Transverse colon (tissue), 4 donors: ENCODE measurements at regions not wholly inside any gene's neighbourhood (a gene's known extent, or its start where the extent isn't known, plus 50 kb on each side); places are given as distances from the start of the nearest gene placed in this dataset.

ENCODE experiments used
- DNase-seq: peaks from one replicate; pipeline ENCODE4 v3.0.0-alpha.2; 2019
- H3K27ac ChIP-seq, 4 donors: fragments of 200-600 bp; sonication (generic); 2 replicates each; pipeline ENCODE4 v1.5.1; 2016 to 2018; ENCODE audit warnings: inconsistent platforms in 4 of 4
- H3K27me3 ChIP-seq: fragments of 200-600 bp; sonication (generic); 2 replicates; pipeline ENCODE4 v1.5.1; 2017; ENCODE audit warnings: inconsistent platforms
- H3K36me3 ChIP-seq, 4 donors: fragments of 200-600 bp; sonication (generic); 2 replicates each; pipeline ENCODE4 v1.5.1; 2017 to 2019; ENCODE audit warnings: inconsistent platforms in 4 of 4
- H3K4me1 ChIP-seq, 4 donors: fragments of 200-600 bp; sonication (generic); 2 replicates each; pipeline ENCODE4 v1.5.1; 2017 to 2020; ENCODE audit warnings: inconsistent platforms in 4 of 4
- H3K4me3 ChIP-seq, 4 donors: fragments of 200-600 bp; sonication (generic); 1 replicate in 1 of 4; 2 replicates in 3 of 4; pipeline versions ENCODE4 v1.5.1 to v1.6.1; 2017 to 2019; ENCODE audit warnings: inconsistent platforms in 4 of 4
- H3K9me3 ChIP-seq, 2 donors: fragments of 200-600 bp; sonication (generic); 2 replicates each; pipeline ENCODE4 v1.5.1; 2017 to 2019; ENCODE audit warnings: inconsistent platforms in 2 of 2
- EP300 ChIP-seq: sonication (generic); formaldehyde crosslinking; IDR thresholded peaks from one replicate; pipeline ENCODE4 v1.6.1; 2017; ENCODE audit warnings: antibody characterized with exemption, low read depth
- POLR2A ChIP-seq: fragments of 450-650 bp; IDR thresholded peaks from one replicate; pipeline ENCODE4 v1.6.1; 2016; ENCODE audit warnings: antibody characterized with exemption, mild to moderate bottlenecking, moderate library complexity
- POLR2AphosphoS5 ChIP-seq, 3 donors: sonication (generic); formaldehyde crosslinking; IDR thresholded peaks; one replicate each; pipeline ENCODE4 v1.6.1; 2016; ENCODE audit warnings: antibody characterized with exemption in 3 of 3
- WGBS, 2 donors: methylation state at CpG; one replicate each; pipeline ENCODE4 v1.1.5; 2018; ENCODE audit warnings: low coverage in 1 of 2; 5-methylcytosine and 5-hydroxymethylcytosine counted together
- in situ Hi-C, 4 donors: fragments of 200-750 bp; cut with MboI; loops; one replicate each; pipeline versions ENCODE4 v1.15.0 to v1.15.1; 2017; ENCODE audit warnings: low sequenced_read_pairs in 3 of 4, low pct_ligation_motif_present in 1 of 4, low pct_unique_long_range_greater_than_20kb in 1 of 4
- intact Hi-C: fragments of 100-400 bp; cut with DNase I; formaldehyde crosslinking; loops from one replicate; pipeline ENCODE4 v1.15.1; 2023; ENCODE audit warnings: low total_unique reads
- TF ChIP-seq, protein P1 (sequence below), 5 experiments: fragments of 200-600 bp in 3 of 5; fragments of 450-650 bp in 2 of 5; sonication (generic) in 3 of 5; IDR thresholded peaks; 1 replicate in 2 of 5; 2 replicates in 3 of 5; pipeline ENCODE4 v1.5.1; 2016 to 2017; ENCODE audit warnings: antibody characterized with exemption in 5 of 5, inconsistent platforms in 3 of 5, mild to moderate bottlenecking in 2 of 5, moderate library complexity in 1 of 5

DNA sequence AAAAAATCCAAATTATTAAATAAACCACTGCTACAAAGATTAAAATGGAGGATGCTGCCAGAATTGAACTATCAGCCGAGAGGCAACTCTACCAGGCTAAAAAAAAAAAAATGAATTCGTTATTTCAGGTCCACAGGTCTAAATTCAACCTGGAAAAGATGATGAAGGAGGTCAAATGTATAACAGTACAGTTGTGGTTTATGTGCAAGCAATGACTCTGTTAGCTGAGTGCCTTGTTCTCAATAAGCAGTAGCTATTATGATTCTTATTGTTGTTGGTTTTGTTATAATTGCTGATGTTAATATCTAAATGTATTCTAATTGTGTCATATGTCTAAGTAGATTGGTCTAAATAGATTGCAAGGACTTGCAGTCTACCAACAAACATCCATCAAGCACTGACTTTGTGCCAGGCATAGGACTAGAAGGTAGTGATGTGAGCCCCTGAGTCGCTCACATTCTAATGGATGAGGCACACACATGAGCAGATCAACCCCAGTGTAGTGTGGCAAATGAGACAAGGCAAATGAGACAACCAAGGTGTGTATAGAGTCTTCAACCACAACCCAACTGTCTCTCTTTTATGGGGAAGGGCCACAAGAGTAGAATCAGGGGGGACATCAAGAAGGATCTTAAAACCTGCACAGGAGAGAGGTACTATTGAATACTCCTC is 77.0 kb upstream of the PLEKHG7 start:
- no peak overlapping the region for H3K4me3 ChIP-seq
- no peaks in the 10 kb centered on the region for H3K36me3 ChIP-seq
- TF ChIP-seq POLR2AphosphoS5 (IDR thresholded peaks at IDR 0.05) = no peak
- TF ChIP-seq, protein P1, sequence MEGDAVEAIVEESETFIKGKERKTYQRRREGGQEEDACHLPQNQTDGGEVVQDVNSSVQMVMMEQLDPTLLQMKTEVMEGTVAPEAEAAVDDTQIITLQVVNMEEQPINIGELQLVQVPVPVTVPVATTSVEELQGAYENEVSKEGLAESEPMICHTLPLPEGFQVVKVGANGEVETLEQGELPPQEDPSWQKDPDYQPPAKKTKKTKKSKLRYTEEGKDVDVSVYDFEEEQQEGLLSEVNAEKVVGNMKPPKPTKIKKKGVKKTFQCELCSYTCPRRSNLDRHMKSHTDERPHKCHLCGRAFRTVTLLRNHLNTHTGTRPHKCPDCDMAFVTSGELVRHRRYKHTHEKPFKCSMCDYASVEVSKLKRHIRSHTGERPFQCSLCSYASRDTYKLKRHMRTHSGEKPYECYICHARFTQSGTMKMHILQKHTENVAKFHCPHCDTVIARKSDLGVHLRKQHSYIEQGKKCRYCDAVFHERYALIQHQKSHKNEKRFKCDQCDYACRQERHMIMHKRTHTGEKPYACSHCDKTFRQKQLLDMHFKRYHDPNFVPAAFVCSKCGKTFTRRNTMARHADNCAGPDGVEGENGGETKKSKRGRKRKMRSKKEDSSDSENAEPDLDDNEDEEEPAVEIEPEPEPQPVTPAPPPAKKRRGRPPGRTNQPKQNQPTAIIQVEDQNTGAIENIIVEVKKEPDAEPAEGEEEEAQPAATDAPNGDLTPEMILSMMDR (IDR thresholded peaks at IDR 0.05) = no peak
- TF ChIP-seq POLR2A = no peak
- TF ChIP-seq EP300 = no peak
- no peak for DNase-seq
- in situ Hi-C loops = loop anchor here in 1 of 4 donors (25.0 kb wide), 2 partner anchors 1263 to 1663 kb away; partner anchors contain the start of gene CCER1
- no peak overlapping the region for H3K27ac ChIP-seq
- no peaks in the 10 kb centered on the region for H3K4me1 ChIP-seq
- intact Hi-C loops = no loop called here
- 86 to 88% methylated on average over 2 to 3 of the region's 3 CpGs for WGBS, 2 donors
- no peaks in the 10 kb centered on the region for H3K27me3 ChIP-seq
- no peaks in the 10 kb centered on the region for H3K9me3 ChIP-seq

DNA sequence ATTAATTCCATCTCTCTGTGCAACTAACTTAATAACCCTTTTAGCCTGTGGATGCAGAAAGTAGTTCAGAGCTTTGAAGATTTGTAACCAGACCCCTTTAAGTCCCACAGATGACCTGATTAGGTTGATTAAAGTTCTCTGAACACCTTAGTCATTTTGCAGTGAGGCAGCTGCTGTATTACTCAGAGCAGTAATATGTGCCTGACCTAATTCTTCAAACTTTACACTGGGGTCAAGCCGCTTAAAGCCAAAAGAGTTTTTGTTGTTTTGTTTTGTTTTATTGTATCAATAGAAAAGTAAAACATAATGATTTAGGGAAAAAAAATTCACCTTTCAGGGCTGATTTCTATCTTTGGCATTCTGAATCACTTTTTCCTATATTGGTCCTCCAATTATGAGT is 78.6 kb upstream of the PLEKHG7 start:
- Histone ChIP-seq H3K27me3 (no peaks in the 10 kb centered on the region), H3K4me3 (no peak overlapping the region), H3K36me3 (no peaks in the 10 kb centered on the region), H3K27ac (no peak overlapping the region), H3K4me1 (no peaks in the 10 kb centered on the region), H3K9me3 (no peaks in the 10 kb centered on the region)
- in situ Hi-C loops = no loop called here
- intact Hi-C loops = no loop called here
- TF ChIP-seq POLR2A = no peak
- TF ChIP-seq, protein P1 (IDR thresholded peaks at IDR 0.05) = no peak
- no peak for TF ChIP-seq POLR2AphosphoS5 (IDR thresholded peaks at IDR 0.05)
- no peak for TF ChIP-seq EP300
- no peak for DNase-seq
- WGBS, 2 donors = 89 to 91% methylated on average over 1 of the region's 1 CpG

DNA sequence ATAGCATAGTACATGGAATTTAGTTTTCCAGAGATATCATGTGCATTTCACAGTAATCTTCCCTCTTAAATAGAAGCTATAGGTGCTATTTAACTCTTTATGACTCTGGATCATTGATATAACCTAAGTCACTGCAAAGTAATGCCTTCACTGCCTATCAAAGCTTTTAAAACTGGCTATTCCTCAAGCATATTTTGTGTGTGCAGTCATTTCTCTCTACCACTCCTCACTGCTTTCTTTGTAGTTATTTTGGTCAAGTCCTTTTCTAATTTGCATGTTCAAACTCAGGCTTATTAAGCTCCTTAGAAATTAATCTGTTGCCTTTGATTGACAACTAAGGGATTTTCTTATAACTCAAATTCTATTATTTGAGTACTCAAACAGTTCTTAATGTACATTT is 79.4 kb upstream of the PLEKHG7 start:
- Histone ChIP-seq H3K4me1 (no peaks in the 10 kb centered on the region), H3K4me3 (no peak overlapping the region), H3K9me3 (no peaks in the 10 kb centered on the region), H3K27ac (no peak overlapping the region), H3K36me3 (no peaks in the 10 kb centered on the region), H3K27me3 (no peaks in the 10 kb centered on the region)
- in situ Hi-C loops (no loop called here), intact Hi-C loops (no loop called here)
- TF ChIP-seq EP300 (no peak), POLR2A (no peak), POLR2AphosphoS5 (IDR thresholded peaks at IDR 0.05) (no peak)
- TF ChIP-seq, protein P1 (IDR thresholded peaks at IDR 0.05) = no peak
- no peak for DNase-seq

DNA sequence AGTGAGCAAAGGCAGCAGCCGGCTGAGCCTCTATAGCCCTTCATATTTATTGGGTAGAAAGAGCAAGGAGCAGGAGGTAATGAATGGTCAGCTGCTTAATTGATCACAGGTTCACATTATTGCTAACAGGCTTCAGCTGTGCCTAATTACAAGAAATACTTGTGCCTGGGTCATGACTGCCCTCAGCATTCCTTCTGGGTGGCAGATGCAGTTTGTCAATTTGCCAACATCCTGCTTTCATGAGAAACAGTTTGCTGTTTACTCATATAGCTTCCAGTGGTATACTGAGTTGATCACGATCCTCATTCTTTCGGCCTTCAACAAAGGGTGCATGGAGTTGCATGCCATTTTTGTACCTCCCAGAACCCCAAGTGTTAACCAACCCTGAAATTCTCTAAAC is 81.0 kb upstream of the PLEKHG7 start:
- no peak for DNase-seq
- no peaks in the 10 kb centered on the region for H3K36me3 ChIP-seq
- no peaks in the 10 kb centered on the region for H3K4me1 ChIP-seq
- WGBS, 2 donors = 91 to 95% methylated on average over 2 to 3 of the region's 3 CpGs
- in situ Hi-C loops = no loop called here
- H3K4me3 ChIP-seq = no peak overlapping the region
- no peaks in the 10 kb centered on the region for H3K9me3 ChIP-seq
- TF ChIP-seq EP300 (no peak), POLR2AphosphoS5 (IDR thresholded peaks at IDR 0.05) (no peak), POLR2A (no peak)
- TF ChIP-seq, protein P1 (IDR thresholded peaks at IDR 0.05) = no peak
- no peak overlapping the region for H3K27ac ChIP-seq
- intact Hi-C loops = no loop called here
- no peaks in the 10 kb centered on the region for H3K27me3 ChIP-seq
